ENCODE measurements at regions not wholly inside any gene's neighbourhood (a gene's known extent, or its start where the extent isn't known, plus 50 kb on each side); places are given as distances from the start of the nearest gene placed in this dataset.

DNA sequence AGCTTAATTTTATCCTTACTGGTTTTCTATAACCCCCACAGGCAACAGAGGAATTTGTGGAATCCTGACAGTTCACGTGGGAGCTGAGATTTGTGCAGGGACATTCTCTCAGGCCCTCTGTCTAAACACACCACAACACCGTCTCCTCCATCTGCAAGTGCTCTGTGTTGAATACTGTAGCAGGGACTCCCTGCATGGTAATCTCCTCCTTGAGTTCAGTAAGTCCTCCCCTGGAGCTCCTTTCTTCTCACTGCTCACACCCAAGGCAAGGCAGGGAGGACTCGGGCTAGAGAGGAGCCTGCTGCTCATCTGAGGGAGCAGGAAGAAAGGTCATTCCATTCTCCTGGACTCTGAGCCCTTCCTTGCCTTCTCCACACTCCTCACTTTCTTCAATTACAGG lies 348.2 kb downstream of the KCTD12 start:
- WGBS, 2 donors: 44 to 61% methylated on average over 3 of the region's 3 CpGs
- DNase-seq (no peak), ATAC-seq (no peak)
- TF ChIP-seq, protein P1, sequence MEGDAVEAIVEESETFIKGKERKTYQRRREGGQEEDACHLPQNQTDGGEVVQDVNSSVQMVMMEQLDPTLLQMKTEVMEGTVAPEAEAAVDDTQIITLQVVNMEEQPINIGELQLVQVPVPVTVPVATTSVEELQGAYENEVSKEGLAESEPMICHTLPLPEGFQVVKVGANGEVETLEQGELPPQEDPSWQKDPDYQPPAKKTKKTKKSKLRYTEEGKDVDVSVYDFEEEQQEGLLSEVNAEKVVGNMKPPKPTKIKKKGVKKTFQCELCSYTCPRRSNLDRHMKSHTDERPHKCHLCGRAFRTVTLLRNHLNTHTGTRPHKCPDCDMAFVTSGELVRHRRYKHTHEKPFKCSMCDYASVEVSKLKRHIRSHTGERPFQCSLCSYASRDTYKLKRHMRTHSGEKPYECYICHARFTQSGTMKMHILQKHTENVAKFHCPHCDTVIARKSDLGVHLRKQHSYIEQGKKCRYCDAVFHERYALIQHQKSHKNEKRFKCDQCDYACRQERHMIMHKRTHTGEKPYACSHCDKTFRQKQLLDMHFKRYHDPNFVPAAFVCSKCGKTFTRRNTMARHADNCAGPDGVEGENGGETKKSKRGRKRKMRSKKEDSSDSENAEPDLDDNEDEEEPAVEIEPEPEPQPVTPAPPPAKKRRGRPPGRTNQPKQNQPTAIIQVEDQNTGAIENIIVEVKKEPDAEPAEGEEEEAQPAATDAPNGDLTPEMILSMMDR (IDR thresholded peaks at IDR 0.05): no peak
- TF ChIP-seq POLR2A (IDR thresholded peaks at IDR 0.05): no peak
- H3K36me3 ChIP-seq (replicated peaks in 1 of 2; ENCODE audit: insufficient read depth in 1 of 2, low read depth in 2 of 2): no peaks in the 10 kb centered on the region
- H3K27ac ChIP-seq: no peak overlapping the region
- H3K4me3 ChIP-seq: no peak overlapping the region
- no peaks in the 10 kb centered on the region for H3K4me1 ChIP-seq
- H3K27me3 ChIP-seq: no peaks in the 10 kb centered on the region
- intact Hi-C loops (cut with DNase I): no loop called here
- H3K9me3 ChIP-seq: no peaks in the 10 kb centered on the region

DNA sequence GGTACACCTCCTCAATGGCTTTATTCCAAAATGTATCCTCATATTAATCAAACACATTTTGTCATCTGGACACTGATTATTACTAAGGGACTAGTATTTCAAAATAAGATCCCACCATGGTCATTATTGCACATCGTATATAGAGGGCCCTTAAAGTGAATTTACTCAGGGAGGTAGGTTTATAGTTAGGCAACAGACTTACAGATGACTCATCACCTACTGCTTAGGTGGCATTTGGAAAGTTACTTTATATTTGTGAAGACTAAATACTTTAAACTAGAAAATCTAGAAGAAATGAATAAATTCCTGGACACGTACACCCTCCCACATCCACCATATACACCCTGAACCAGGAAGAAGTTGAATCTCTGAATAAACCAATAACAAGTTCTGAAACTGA lies 353.0 kb downstream of the KCTD12 start:
- Histone ChIP-seq H3K4me3 (no peak overlapping the region), H3K27me3 (no peaks in the 10 kb centered on the region), H3K9me3 (no peaks in the 10 kb centered on the region), H3K27ac (no peak overlapping the region), H3K4me1 (no peaks in the 10 kb centered on the region), H3K36me3 (replicated peaks in 1 of 2; ENCODE audit: insufficient read depth in 1 of 2, low read depth in 2 of 2) (no peaks in the 10 kb centered on the region)
- intact Hi-C loops (cut with DNase I): no loop called here
- DNase-seq: no peak
- ATAC-seq: no peak
- TF ChIP-seq, protein P1 (IDR thresholded peaks at IDR 0.05): no peak
- no peak for TF ChIP-seq POLR2A (IDR thresholded peaks at IDR 0.05)
- 48 to 57% methylated on average over 2 of the region's 2 CpGs for WGBS, 2 donors

DNA sequence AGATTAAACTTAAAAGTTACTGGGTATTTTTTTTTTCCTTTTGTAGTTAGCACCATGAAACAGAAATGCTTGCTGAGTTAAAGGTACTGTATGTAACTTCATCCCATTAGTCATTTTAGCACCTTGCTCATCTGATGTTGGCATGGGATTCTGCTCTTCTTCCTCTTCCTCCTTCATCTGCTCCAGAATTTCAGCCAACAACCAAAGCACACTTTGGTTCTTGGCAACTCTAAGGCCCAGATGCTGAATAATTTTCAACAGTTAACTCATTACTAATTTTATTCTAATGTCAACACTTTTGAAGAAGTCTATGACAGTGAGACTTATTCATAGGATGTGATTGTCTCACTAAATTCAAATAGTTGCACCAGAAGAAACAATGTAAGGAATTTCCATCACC lies 359.2 kb downstream of the KCTD12 start:
- H3K27me3 ChIP-seq: no peaks in the 10 kb centered on the region
- ATAC-seq (no peak), DNase-seq (no peak)
- TF ChIP-seq, protein P1 (IDR thresholded peaks at IDR 0.05): no peak
- TF ChIP-seq POLR2A (IDR thresholded peaks at IDR 0.05): no peak
- no peaks in the 10 kb centered on the region for H3K9me3 ChIP-seq
- no peaks in the 10 kb centered on the region for H3K4me1 ChIP-seq
- H3K36me3 ChIP-seq (replicated peaks in 1 of 2; ENCODE audit: insufficient read depth in 1 of 2, low read depth in 2 of 2): no peaks in the 10 kb centered on the region
- H3K4me3 ChIP-seq: no peak overlapping the region
- H3K27ac ChIP-seq: no peak overlapping the region
- intact Hi-C loops (cut with DNase I): no loop called here

DNA sequence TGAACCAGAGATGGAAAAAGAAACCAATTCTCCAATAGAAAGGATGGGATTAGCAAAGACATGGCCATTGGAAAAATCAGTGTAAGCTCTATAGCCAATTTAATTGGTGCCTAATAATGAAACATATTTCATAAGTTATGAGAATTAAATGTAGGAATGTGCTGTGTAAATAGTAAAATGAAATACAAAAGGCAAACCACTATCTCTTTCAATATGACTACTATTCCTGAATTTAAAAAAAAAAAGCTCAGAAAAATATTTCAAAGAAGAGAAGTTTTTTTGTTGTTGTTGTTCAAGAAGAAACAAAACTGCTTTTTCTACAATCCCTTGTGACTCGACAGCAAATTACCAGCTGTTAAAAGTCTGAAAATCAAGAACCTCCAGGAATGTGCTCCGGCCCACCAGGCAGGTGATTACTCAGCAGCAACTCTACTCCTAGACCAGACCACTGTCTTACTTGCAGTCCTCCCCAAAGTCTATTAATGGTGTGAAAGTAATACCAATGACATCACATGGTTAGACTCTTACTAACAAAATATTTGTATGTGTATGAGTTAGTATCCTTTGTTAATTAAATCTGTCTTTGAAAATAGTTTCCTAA lies 362.4 kb downstream of the KCTD12 start:
- no peaks in the 10 kb centered on the region for H3K27me3 ChIP-seq
- TF ChIP-seq, protein P1 (IDR thresholded peaks at IDR 0.05): no peak
- TF ChIP-seq POLR2A (IDR thresholded peaks at IDR 0.05): no peak
- no peak overlapping the region for H3K4me3 ChIP-seq
- intact Hi-C loops (cut with DNase I): no loop called here
- DNase-seq: no peak
- no peaks in the 10 kb centered on the region for H3K4me1 ChIP-seq
- H3K27ac ChIP-seq: no peak overlapping the region
- H3K9me3 ChIP-seq: no peaks in the 10 kb centered on the region
- no peaks in the 10 kb centered on the region for H3K36me3 ChIP-seq (replicated peaks in 1 of 2; ENCODE audit: insufficient read depth in 1 of 2, low read depth in 2 of 2)
- 60 to 66% methylated on average over 2 of the region's 2 CpGs for WGBS, 2 donors
- no peak for ATAC-seq

DNA sequence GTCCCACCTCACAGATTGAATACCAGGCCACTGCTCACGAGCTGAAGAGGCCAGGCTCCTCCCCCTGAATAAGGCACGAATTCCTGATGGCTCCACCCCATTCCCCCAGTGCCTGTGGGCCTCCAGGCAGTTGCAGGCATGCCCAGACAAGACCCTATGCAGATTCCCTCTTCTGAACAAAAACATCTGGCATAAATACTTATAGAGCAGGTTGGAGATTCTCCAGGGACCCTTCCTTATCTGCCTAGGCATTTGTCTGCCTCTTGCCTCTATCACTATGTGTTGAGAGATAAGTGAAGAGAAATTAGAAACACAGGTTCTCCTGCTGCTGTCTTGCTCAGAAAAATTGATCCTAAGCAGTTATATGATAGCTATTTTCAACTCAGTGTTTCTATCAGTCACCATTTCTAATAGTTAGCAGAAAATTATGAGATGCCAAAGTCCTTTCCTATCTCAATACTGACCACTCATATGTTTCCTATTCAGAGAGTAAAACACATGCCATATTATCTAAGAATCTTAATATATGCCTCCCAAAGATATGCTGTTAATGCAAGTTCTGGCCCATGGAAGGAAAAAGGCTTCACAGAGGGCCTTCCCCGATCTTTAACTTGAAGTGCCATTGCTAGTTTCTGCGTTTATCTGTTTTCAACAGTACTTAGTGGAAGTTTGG lies 364.0 kb downstream of the KCTD12 start:
- H3K4me3 ChIP-seq: no peak overlapping the region
- no peaks in the 10 kb centered on the region for H3K36me3 ChIP-seq (replicated peaks in 1 of 2; ENCODE audit: insufficient read depth in 1 of 2, low read depth in 2 of 2)
- no peak for DNase-seq
- WGBS, 2 donors: 58 to 77% methylated on average over 4 of the region's 4 CpGs
- no peak overlapping the region for H3K27ac ChIP-seq
- intact Hi-C loops (cut with DNase I): no loop called here
- no peaks in the 10 kb centered on the region for H3K27me3 ChIP-seq
- ATAC-seq: no peak
- H3K4me1 ChIP-seq: no peaks in the 10 kb centered on the region
- no peaks in the 10 kb centered on the region for H3K9me3 ChIP-seq
- TF ChIP-seq, protein P1 (IDR thresholded peaks at IDR 0.05): no peak
- no peak for TF ChIP-seq POLR2A (IDR thresholded peaks at IDR 0.05)

Measured in body of pancreas (tissue), 4 donors.